K562 (cell line): ENCODE measurements at regions not wholly inside any gene's neighbourhood (a gene's known extent, or its start where the extent isn't known, plus 50 kb on each side); places are given as distances from the start of the nearest gene placed in this dataset.

Source experiments
- ATAC-seq: fragments of 200-7000 bp; cut with Tn5 transposase; 3 replicates; pipeline ENCODE4 v1.9.1; 2020; ENCODE audit warnings: moderate library complexity
- BruUV-seq: library from RNA; stranded (reverse); fragments of 400-500 nt; replicated peaks from 2 replicates; lab custom pipeline; 2021; lab: Mats Ljungman, UMichigan
- CTCF ChIA-PET: fragments of 300-600 bp; formaldehyde crosslinking; extraction: SDS; loops from one replicate; lab custom pipeline; 2021; ENCODE audit warnings: low intra/inter-chr PET ratio; lab: Yijun Ruan, JAX
- POLR2A ChIA-PET: fragments of 300-600, 350-650 bp; sonication (Branson Sonifier 250); formaldehyde crosslinking; extraction: SDS; loops from one replicate; lab custom pipeline; 2021; ENCODE audit warnings: antibody characterized with exemption, inconsistent platforms; lab: Yijun Ruan, JAX
- DNase-seq, 4 experiments: peaks; one replicate each; pipeline versions ENCODE4 v3.0.0 to v3.0.0-alpha.2; 2011 to 2018; ENCODE audit warnings: low spot score in 3 of 4, mixed read lengths in 3 of 4; ENCODE audit errors: extremely low read depth in 1 of 4
- FAIRE-seq: peaks from 2 replicates; lab custom pipeline; 2011; peaks lifted over from hg19 to GRCh38; lab: Jason Lieb, UNC
- H2AFZ ChIP-seq: 2 replicates; pipeline ENCODE4 v1.6.0; 2011; ENCODE audit warnings: low read depth, low read length, control low read depth, inconsistent platforms
- H3K27ac ChIP-seq: fragments of 200-600 bp; 3 replicates; pipeline ENCODE4 v1.8.0; 2011; ENCODE audit warnings: low read depth, mild to moderate bottlenecking, control low read depth, inconsistent platforms, low read length, moderate library complexity, mixed read lengths; ENCODE audit errors: extremely low read depth
- H3K27me3 ChIP-seq, 2 experiments: fragments of 300-600 bp in 1 of 2; 2 replicates in 1 of 2; 3 replicates in 1 of 2; pipeline versions ENCODE4 v1.6.0 to v1.8.0; 2011; ENCODE audit warnings: inconsistent platforms in 2 of 2, low read length in 2 of 2, mild to moderate bottlenecking in 1 of 2, mixed read lengths in 1 of 2, moderate library complexity in 1 of 2; ENCODE audit not compliant: control insufficient read depth in 2 of 2, insufficient read depth in 2 of 2
- H3K36me3 ChIP-seq: fragments of 300-600 bp; 3 replicates; pipeline ENCODE4 v1.8.0; 2011; ENCODE audit warnings: mild to moderate bottlenecking, low read length, inconsistent platforms; ENCODE audit not compliant: control insufficient read depth, insufficient read depth
- H3K4me1 ChIP-seq, 2 experiments: fragments of 200-600 bp in 1 of 2; replicated peaks in 1 of 2; 2 replicates in 1 of 2; 3 replicates in 1 of 2; pipeline versions ENCODE4 v1.5.1 to v1.8.0; 2011; ENCODE audit warnings: inconsistent platforms in 2 of 2, low read length in 2 of 2, mild to moderate bottlenecking in 1 of 2, mixed read lengths in 1 of 2, moderate library complexity in 1 of 2; ENCODE audit not compliant: control insufficient read depth in 2 of 2, insufficient read depth in 2 of 2
- H3K4me2 ChIP-seq: 2 replicates; pipeline ENCODE4 v1.6.1; 2011; ENCODE audit warnings: low read length, control low read depth, inconsistent platforms, mixed read lengths; ENCODE audit not compliant: insufficient read depth
- H3K4me3 ChIP-seq: fragments of 200-600 bp; sonication (generic), shearing (Covaris generic); 2 replicates; pipeline ENCODE4 v1.5.1; 2016; ENCODE audit warnings: control low read depth, inconsistent platforms
- H3K79me2 ChIP-seq: fragments of 200-600 bp; 3 replicates; pipeline ENCODE4 v1.8.0; 2011; ENCODE audit warnings: low read length, inconsistent platforms; ENCODE audit not compliant: control insufficient read depth, insufficient read depth
- H3K9ac ChIP-seq, 2 experiments: 2 replicates each; pipeline versions ENCODE4 v1.6.0 to v1.6.1; 2011; ENCODE audit warnings: low read depth in 2 of 2, low read length in 2 of 2, control low read depth in 1 of 2, inconsistent platforms in 1 of 2, mild to moderate bottlenecking in 1 of 2, mixed read lengths in 1 of 2; ENCODE audit not compliant: insufficient read depth in 1 of 2
- H3K9me1 ChIP-seq: one replicate; pipeline ENCODE4 v1.6.0; 2011; ENCODE audit warnings: inconsistent platforms, mild to moderate bottlenecking, low read length, moderate library complexity; ENCODE audit not compliant: control insufficient read depth, insufficient read depth
- H3K9me3 ChIP-seq: replicated peaks from 2 replicates; pipeline ENCODE4 v1.5.1; 2011; ENCODE audit warnings: low read depth, low read length, inconsistent platforms; ENCODE audit not compliant: control insufficient read depth, insufficient read depth
- H4K20me1 ChIP-seq: replicated peaks from 2 replicates; pipeline ENCODE4 v1.6.1; 2011; ENCODE audit warnings: low read length, inconsistent platforms, mixed read lengths; ENCODE audit not compliant: control insufficient read depth, insufficient read depth
- CHD4 ChIP-seq: fragments of 200-600 bp; sonication (generic); IDR thresholded peaks from 3 replicates; pipeline ENCODE4 v1.6.1; 2012; ENCODE audit warnings: low read depth, mild to moderate bottlenecking, mixed read lengths, low read length, inconsistent platforms; ENCODE audit not compliant: insufficient read depth, insufficient replicate concordance, poor library complexity, severe bottlenecking
- ELF1 ChIP-seq: fragments of 200-800 bp; sonication (Bioruptor generic); IDR thresholded peaks from 2 replicates; pipeline ENCODE4 v1.6.1; 2016; ENCODE audit warnings: missing genetic modification characterization, missing compliant biosample characterization
- EP400 ChIP-seq: fragments of 450-650 bp; IDR thresholded peaks from 2 replicates; pipeline ENCODE4 v1.6.1; 2017; ENCODE audit warnings: antibody characterized with exemption, mild to moderate bottlenecking, moderate library complexity
- JUNB ChIP-seq: fragments of 450-650 bp; formaldehyde crosslinking; conservative IDR thresholded peaks from 2 replicates; pipeline ENCODE4 v1.4.0; 2020; ENCODE audit warnings: mild to moderate bottlenecking
- L3MBTL2 ChIP-seq: fragments of 450-650 bp; IDR thresholded peaks from 2 replicates; pipeline ENCODE4 v1.6.1; 2016; ENCODE audit warnings: mild to moderate bottlenecking, moderate library complexity
- NFE2L1 ChIP-seq: fragments of 450-650 bp; IDR thresholded peaks from 2 replicates; pipeline ENCODE4 v1.6.1; 2016; ENCODE audit warnings: missing genetic modification characterization, low read depth, mild to moderate bottlenecking, missing compliant biosample characterization, moderate library complexity, borderline replicate concordance
- PCBP1 ChIP-seq: fragments of 200-400 bp; formaldehyde crosslinking; IDR thresholded peaks from 2 replicates; pipeline ENCODE4 v1.6.1; 2018; ENCODE audit warnings: mild to moderate bottlenecking, low read depth, low read length; ENCODE audit not compliant: poor library complexity, severe bottlenecking
- POLR3A ChIP-seq: IDR thresholded peaks from 2 replicates; pipeline ENCODE4 v1.6.1; 2011; ENCODE audit warnings: borderline replicate concordance, mild to moderate bottlenecking, moderate library complexity; ENCODE audit not compliant: insufficient read length, insufficient read depth; ENCODE audit errors: extremely low read depth
- RHOXF2B ChIP-seq: fragments of 250-450 bp; sonication (Bioruptor Pico); conservative IDR thresholded peaks from 2 replicates; pipeline ENCODE4 v1.5.1; 2021
- ZNF57 ChIP-seq: fragments of 450-650 bp; formaldehyde crosslinking; IDR thresholded peaks from 2 replicates; pipeline ENCODE4 v1.4.0; 2020; ENCODE audit warnings: mild to moderate bottlenecking, moderate library complexity
- WGBS: fragments of 100-300 bp; shearing (Covaris generic); methylation state at CpG from one replicate; pipeline ENCODE4 v1.1.6; 2016; ENCODE audit warnings: low coverage, mixed read lengths; ENCODE audit not compliant: insufficient coverage; ENCODE audit errors: missing lambda C conversion rate; 5-methylcytosine and 5-hydroxymethylcytosine counted together
- in situ Hi-C: fragments of 300-500 bp; cut with MboI; formaldehyde crosslinking; loops from 4 replicates; pipeline ENCODE4 v1.15.0; 2018; ENCODE audit warnings: inconsistent platforms, mixed read lengths
- intact Hi-C: fragments of 100-400 bp; cut with micrococcal nuclease; formaldehyde crosslinking; loops from 2 replicates; pipeline ENCODE4 v1.14.2; 2022
- TF ChIP-seq, protein P1 (sequence below): fragments of 250-450 bp; sonication (Bioruptor Pico); IDR thresholded peaks from 2 replicates; pipeline ENCODE4 v1.4.0; 2020

DNA sequence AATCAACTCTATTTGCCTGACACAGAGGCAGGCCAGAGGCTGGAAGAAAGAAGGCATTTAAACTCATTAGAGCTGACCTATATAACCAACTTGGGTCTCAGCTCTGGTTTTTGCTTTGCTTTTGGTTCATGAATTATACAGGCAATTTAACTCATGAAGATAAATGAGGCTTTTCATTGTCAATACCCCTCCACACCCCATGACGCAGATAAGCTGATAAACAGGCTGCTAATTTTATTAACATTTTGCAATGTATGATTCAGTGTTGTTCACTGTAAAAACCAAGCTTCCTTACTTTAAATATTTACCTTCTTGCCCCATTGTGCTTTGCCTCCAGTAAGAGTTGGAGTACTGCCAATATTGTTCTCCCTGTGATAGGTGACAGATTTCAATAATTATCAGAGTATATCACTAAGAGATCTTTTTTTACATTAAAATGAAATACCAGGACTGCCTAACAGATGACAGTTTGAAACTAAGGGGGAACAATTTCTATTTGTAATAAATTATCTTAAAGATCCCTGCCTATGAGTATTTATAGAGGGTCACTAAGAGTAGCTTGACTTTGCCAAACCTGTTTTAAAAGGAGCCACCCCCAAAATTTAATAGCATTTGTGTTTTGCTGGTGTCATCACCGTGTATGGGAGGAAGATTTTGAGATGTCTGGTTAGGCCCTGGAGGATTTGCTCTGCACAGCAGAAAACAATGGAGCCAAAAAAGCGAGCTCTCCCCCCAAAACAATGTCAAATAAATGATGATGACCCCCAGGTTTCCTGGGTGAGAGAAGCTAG lies 472.7 kb upstream of the NBEA start:
- 0% methylated on average over 2 of the region's 3 CpGs for WGBS
- intact Hi-C loops = no loop called here
- no peaks in the 10 kb centered on the region for H3K27me3 ChIP-seq
- FAIRE-seq (no peak), ATAC-seq (no peak), DNase-seq (no peak)
- H3K4me1 ChIP-seq = no peaks in the 10 kb centered on the region
- H3K9me3 ChIP-seq = no peaks in the 10 kb centered on the region
- BruUV-seq = no TSS peak
- no peaks in the 10 kb centered on the region for H4K20me1 ChIP-seq
- CTCF ChIA-PET = no interaction called here
- no peak overlapping the region for H3K4me3 ChIP-seq
- no peaks in the 10 kb centered on the region for H3K79me2 ChIP-seq
- no peaks in the 10 kb centered on the region for H3K36me3 ChIP-seq
- no peak overlapping the region for H3K27ac ChIP-seq
- H3K4me2 ChIP-seq = no peak overlapping the region
- in situ Hi-C loops = no loop called here
- no peak overlapping the region for H2AFZ ChIP-seq
- TF ChIP-seq ELF1 (tag) (no peak), NFE2L1 (no peak), JUNB (CRISPR knock-in tag) (no peak), ZNF57 (CRISPR knock-in tag) (no peak), POLR3A (no peak), RHOXF2B (CRISPR knock-in tag) (no peak), PCBP1 (no peak), L3MBTL2 (no peak), EP400 (no peak), CHD4 (no peak)
- TF ChIP-seq, protein P1, sequence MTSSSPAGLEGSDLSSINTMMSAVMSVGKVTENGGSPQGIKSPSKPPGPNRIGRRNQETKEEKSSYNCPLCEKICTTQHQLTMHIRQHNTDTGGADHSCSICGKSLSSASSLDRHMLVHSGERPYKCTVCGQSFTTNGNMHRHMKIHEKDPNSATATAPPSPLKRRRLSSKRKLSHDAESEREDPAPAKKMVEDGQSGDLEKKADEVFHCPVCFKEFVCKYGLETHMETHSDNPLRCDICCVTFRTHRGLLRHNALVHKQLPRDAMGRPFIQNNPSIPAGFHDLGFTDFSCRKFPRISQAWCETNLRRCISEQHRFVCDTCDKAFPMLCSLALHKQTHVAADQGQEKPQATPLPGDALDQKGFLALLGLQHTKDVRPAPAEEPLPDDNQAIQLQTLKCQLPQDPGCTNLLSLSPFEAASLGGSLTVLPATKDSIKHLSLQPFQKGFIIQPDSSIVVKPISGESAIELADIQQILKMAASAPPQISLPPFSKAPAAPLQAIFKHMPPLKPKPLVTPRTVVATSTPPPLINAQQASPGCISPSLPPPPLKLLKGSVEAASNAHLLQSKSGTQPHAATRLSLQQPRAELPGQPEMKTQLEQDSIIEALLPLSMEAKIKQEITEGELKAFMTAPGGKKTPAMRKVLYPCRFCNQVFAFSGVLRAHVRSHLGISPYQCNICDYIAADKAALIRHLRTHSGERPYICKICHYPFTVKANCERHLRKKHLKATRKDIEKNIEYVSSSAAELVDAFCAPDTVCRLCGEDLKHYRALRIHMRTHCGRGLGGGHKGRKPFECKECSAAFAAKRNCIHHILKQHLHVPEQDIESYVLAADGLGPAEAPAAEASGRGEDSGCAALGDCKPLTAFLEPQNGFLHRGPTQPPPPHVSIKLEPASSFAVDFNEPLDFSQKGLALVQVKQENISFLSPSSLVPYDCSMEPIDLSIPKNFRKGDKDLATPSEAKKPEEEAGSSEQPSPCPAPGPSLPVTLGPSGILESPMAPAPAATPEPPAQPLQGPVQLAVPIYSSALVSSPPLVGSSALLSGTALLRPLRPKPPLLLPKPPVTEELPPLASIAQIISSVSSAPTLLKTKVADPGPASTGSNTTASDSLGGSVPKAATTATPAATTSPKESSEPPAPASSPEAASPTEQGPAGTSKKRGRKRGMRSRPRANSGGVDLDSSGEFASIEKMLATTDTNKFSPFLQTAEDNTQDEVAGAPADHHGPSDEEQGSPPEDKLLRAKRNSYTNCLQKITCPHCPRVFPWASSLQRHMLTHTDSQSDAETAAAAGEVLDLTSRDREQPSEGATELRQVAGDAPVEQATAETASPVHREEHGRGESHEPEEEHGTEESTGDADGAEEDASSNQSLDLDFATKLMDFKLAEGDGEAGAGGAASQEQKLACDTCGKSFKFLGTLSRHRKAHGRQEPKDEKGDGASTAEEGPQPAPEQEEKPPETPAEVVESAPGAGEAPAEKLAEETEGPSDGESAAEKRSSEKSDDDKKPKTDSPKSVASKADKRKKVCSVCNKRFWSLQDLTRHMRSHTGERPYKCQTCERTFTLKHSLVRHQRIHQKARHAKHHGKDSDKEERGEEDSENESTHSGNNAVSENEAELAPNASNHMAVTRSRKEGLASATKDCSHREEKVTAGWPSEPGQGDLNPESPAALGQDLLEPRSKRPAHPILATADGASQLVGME (CRISPR knock-in tag) = no peak
- POLR2A ChIA-PET = no interaction called here
- no peaks in the 10 kb centered on the region for H3K9me1 ChIP-seq
- H3K9ac ChIP-seq = no peak overlapping the region
